Activated naive CD4-positive, alpha-beta T cell treated with anti-CD3 and anti-CD28 coated beads, Interleukin-2, amount 50 U/mL, for 16 hours (primary cell): ENCODE measurements at regions not wholly inside any gene's neighbourhood (a gene's known extent, or its start where the extent isn't known, plus 50 kb on each side); places are given as distances from the start of the nearest gene placed in this dataset.
"Not testable (repeated sequence)": the region's sequence is repeated elsewhere in the genome, so short reads cannot be mapped to it uniquely, and the experiment has no call there.

Source experiments
- DNase-seq: peaks from one replicate; pipeline ENCODE4 v3.0.0-alpha.2; 2020

GRCh38 chrX:46366381-46367207 is 178.6 kb downstream of the ZNF674 start:
- DNase-seq = no peak

- DNase-seq = no peak
Observed at GRCh38 chrX:46354481-46354880, 190.7 kb downstream of the ZNF674 start.

- DNase-seq = no peak
Observed at GRCh38 chrX:46341767-46342322, 203.4 kb downstream of the ZNF674 start.

- no peak for DNase-seq
Observed at GRCh38 chrX:46340696-46341095, 204.5 kb downstream of the ZNF674 start.

GRCh38 chrX:46333550-46333949 is 211.7 kb downstream of the ZNF674 start:
- no peak for DNase-seq

- DNase-seq = no peak
Observed at GRCh38 chrX:46330981-46331380, 214.2 kb downstream of the ZNF674 start.

- no peak for DNase-seq
Observed at GRCh38 chrX:46330513-46330912, 214.7 kb downstream of the ZNF674 start.

- DNase-seq = no peak
Observed at GRCh38 chrX:46328133-46328532, 217.1 kb downstream of the ZNF674 start.

GRCh38 chrX:46327566-46328115 is 217.6 kb downstream of the ZNF674 start:
- no peak for DNase-seq

GRCh38 chrX:46326161-46326560 is 219.1 kb downstream of the ZNF674 start:
- DNase-seq = no peak

- peak; percentile 72 for DNase-seq
Observed at GRCh38 chrX:46325312-46325877, 219.8 kb downstream of the ZNF674 start.

- DNase-seq = no peak
Observed at GRCh38 chrX:46324166-46324565, 221.1 kb downstream of the ZNF674 start.

GRCh38 chrX:46322929-46323328 is 222.3 kb downstream of the ZNF674 start:
- DNase-seq = not testable (repeated sequence)

GRCh38 chrX:46321676-46322075 is 223.5 kb downstream of the ZNF674 start:
- no peak for DNase-seq

GRCh38 chrX:46319750-46320149 is 225.5 kb downstream of the ZNF674 start:
- no peak for DNase-seq

- DNase-seq = no peak
Observed at GRCh38 chrX:46318551-46318950, 226.7 kb downstream of the ZNF674 start.

GRCh38 chrX:46317163-46317562 is 228.1 kb downstream of the ZNF674 start:
- DNase-seq = no peak

GRCh38 chrX:46311581-46312120 is 233.6 kb downstream of the ZNF674 start:
- DNase-seq = no peak

GRCh38 chrX:46310815-46311497 is 234.3 kb downstream of the ZNF674 start:
- DNase-seq = no peak

GRCh38 chrX:46308110-46308509 is 237.1 kb downstream of the ZNF674 start:
- DNase-seq = no peak

- no peak for DNase-seq
Observed at GRCh38 chrX:46306103-46306502, 239.1 kb downstream of the ZNF674 start.

GRCh38 chrX:46305431-46305830 is 239.8 kb downstream of the ZNF674 start:
- DNase-seq = no peak

GRCh38 chrX:46301903-46302302 is 243.3 kb downstream of the ZNF674 start:
- no peak for DNase-seq
